T-helper 17 cell (primary cell): ENCODE measurements at regions not wholly inside any gene's neighbourhood (a gene's known extent, or its start where the extent isn't known, plus 50 kb on each side); places are given as distances from the start of the nearest gene placed in this dataset.
"Not testable (repeated sequence)": the region's sequence is repeated elsewhere in the genome, so short reads cannot be mapped to it uniquely, and the experiment has no call there.

Source experiments
- ATAC-seq: fragments of 150-1000 bp; cut with Tn5 transposase; 2 replicates; pipeline ENCODE4 v1.10.0; 2021; ENCODE audit warnings: mild to moderate bottlenecking, moderate library complexity
- DNase-seq, 3 donors: peaks; one replicate each; pipeline versions ENCODE4 v3.0.0 to v3.0.0-alpha.2; 2020 to 2021
- H3K9me3 ChIP-seq: one replicate; pipeline ENCODE4 v1.7.0; 2013; ENCODE audit warnings: low read length, mild to moderate bottlenecking; ENCODE audit not compliant: control insufficient read depth, poor library complexity, severe bottlenecking
- H3K27ac Mint-ChIP-seq: one replicate; pipeline ENCODE4 v1.8.0; 2022; ENCODE audit warnings: mild to moderate bottlenecking, moderate library complexity, mixed read lengths
- H3K27me3 Mint-ChIP-seq: one replicate; pipeline ENCODE4 v1.8.0; 2022; ENCODE audit warnings: mixed read lengths
- H3K36me3 Mint-ChIP-seq: one replicate; pipeline ENCODE4 v1.8.0; 2022; ENCODE audit warnings: low read depth, mixed read lengths
- H3K4me1 Mint-ChIP-seq: one replicate; pipeline ENCODE4 v1.8.0; 2022; ENCODE audit warnings: mild to moderate bottlenecking, mixed read lengths
- H3K4me3 Mint-ChIP-seq: one replicate; pipeline ENCODE4 v1.8.0; 2022; ENCODE audit warnings: mild to moderate bottlenecking, moderate library complexity, mixed read lengths

DNA sequence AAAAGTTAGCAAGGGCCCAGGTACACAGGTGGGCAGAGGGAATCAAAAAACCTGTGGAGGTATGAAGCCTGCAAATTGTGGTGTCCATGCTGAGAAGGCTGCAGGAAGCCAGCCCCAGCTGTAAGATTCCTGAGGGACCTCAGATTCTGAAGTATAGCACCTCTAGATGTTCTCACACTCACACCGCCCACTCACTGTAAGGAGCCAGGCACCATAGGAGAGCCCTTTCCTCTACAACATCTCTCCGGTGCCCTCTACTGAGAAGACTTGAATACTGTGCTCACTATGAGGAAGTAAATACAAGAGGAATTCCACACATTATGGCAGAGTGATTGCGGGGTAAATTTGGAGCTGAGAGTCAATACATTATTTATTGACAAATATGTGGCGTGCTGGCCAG lies 68.9 kb upstream of the RUBCNL start:
- not testable (repeated sequence) for H3K9me3 ChIP-seq, H3K4me1 Mint-ChIP-seq, H3K36me3 Mint-ChIP-seq, H3K27ac Mint-ChIP-seq, DNase-seq, H3K4me3 Mint-ChIP-seq
- peaks cover 11% of the 10 kb centered on the region for H3K27me3 Mint-ChIP-seq
- peak; percentile 68 for ATAC-seq

- not testable (repeated sequence) for H3K4me1 Mint-ChIP-seq, H3K9me3 ChIP-seq, DNase-seq, H3K27ac Mint-ChIP-seq, ATAC-seq, H3K36me3 Mint-ChIP-seq, H3K4me3 Mint-ChIP-seq
- peaks cover 16% of the 10 kb centered on the region for H3K27me3 Mint-ChIP-seq
Observed at GRCh38 chr13:46451145-46451544, 64.1 kb upstream of the RUBCNL start.

- H3K4me3 Mint-ChIP-seq, H3K4me1 Mint-ChIP-seq, H3K9me3 ChIP-seq, DNase-seq, ATAC-seq, H3K27ac Mint-ChIP-seq, H3K36me3 Mint-ChIP-seq: not testable (repeated sequence)
- H3K27me3 Mint-ChIP-seq, result peaks cover 16% of the 10 kb centered on the region
Observed at GRCh38 chr13:46449949-46450348, 62.9 kb upstream of the RUBCNL start.

GRCh38 chr13:46448148-46448547 lies 61.1 kb upstream of the RUBCNL start:
- not testable (repeated sequence) for H3K9me3 ChIP-seq, H3K27ac Mint-ChIP-seq, ATAC-seq, DNase-seq, H3K36me3 Mint-ChIP-seq, H3K4me3 Mint-ChIP-seq, H3K4me1 Mint-ChIP-seq
- peaks cover 16% of the 10 kb centered on the region for H3K27me3 Mint-ChIP-seq

GRCh38 chr13:46437808-46438404 lies 50.9 kb upstream of the RUBCNL start:
- H3K4me1 Mint-ChIP-seq, DNase-seq, ATAC-seq, H3K4me3 Mint-ChIP-seq, H3K27ac Mint-ChIP-seq, H3K36me3 Mint-ChIP-seq, H3K9me3 ChIP-seq: not testable (repeated sequence)
- peaks cover 20% of the 10 kb centered on the region for H3K27me3 Mint-ChIP-seq
